H1 (cell line): ENCODE measurements at regions not wholly inside any gene's neighbourhood (a gene's known extent, or its start where the extent isn't known, plus 50 kb on each side); places are given as distances from the start of the nearest gene placed in this dataset.

Experiments used
- CTCF ChIA-PET: fragments of 300-600 bp; sonication (Branson Sonifier 250); formaldehyde crosslinking; loops from one replicate; lab custom pipeline; 2021; ENCODE audit not compliant: partially characterized antibody; lab: Charles Lee
- POLR2A ChIA-PET: fragments of 300-600 bp; sonication (Branson Sonifier 250); formaldehyde crosslinking; loops from one replicate; lab custom pipeline; 2021; ENCODE audit warnings: inconsistent platforms; ENCODE audit not compliant: partially characterized antibody; lab: Charles Lee
- DNase-seq, 2 experiments: peaks; one replicate each; pipeline versions ENCODE4 v3.0.0 to v3.0.0-alpha.2; 2010 to 2022; ENCODE audit warnings: low spot score in 2 of 2, low read depth in 1 of 2, mixed read lengths in 1 of 2
- FAIRE-seq: peaks from 2 replicates; lab custom pipeline; 2011; peaks lifted over from hg19 to GRCh38; lab: Jason Lieb, UNC
- H2AFZ ChIP-seq: 2 replicates; pipeline ENCODE4 v1.8.1; 2012; ENCODE audit warnings: low read length, inconsistent platforms
- H2AK5ac ChIP-seq: 2 replicates; pipeline ENCODE4 v1.6.1; 2013; ENCODE audit warnings: low read depth, low read length
- H2BK120ac ChIP-seq: replicated peaks from 2 replicates; pipeline ENCODE3; 2013; ENCODE audit warnings: low read depth, low read length, inconsistent platforms
- H2BK12ac ChIP-seq: 2 replicates; pipeline ENCODE4 v1.6.1; 2013; ENCODE audit warnings: low read depth, low read length
- H2BK15ac ChIP-seq: 2 replicates; pipeline ENCODE4 v1.6.1; 2013; ENCODE audit warnings: low read length
- H2BK20ac ChIP-seq: 2 replicates; pipeline ENCODE4 v1.6.1; 2013; ENCODE audit warnings: low read length
- H2BK5ac ChIP-seq: 2 replicates; pipeline ENCODE4 v1.6.1; 2013; ENCODE audit warnings: low read depth, low read length
- H3K14ac ChIP-seq: 2 replicates; pipeline ENCODE4 v1.6.1; 2013; ENCODE audit warnings: inconsistent platforms; ENCODE audit not compliant: insufficient read length
- H3K18ac ChIP-seq: 2 replicates; pipeline ENCODE4 v1.6.1; 2013; ENCODE audit warnings: low read length; ENCODE audit errors: extremely low read depth
- H3K23ac ChIP-seq: 2 replicates; pipeline ENCODE4 v1.6.1; 2013; ENCODE audit warnings: inconsistent platforms; ENCODE audit not compliant: insufficient read length
- H3K23me2 ChIP-seq: 2 replicates; pipeline ENCODE4 v1.6.1; 2013; ENCODE audit warnings: low read depth, low read length
- H3K27ac ChIP-seq: 2 replicates; pipeline ENCODE4 v1.6.1; 2011; ENCODE audit warnings: low read depth, low read length, inconsistent platforms
- H3K27me3 ChIP-seq, 4 experiments: replicated peaks in 1 of 4; 1 replicate in 1 of 4; 2 replicates in 3 of 4; pipeline versions ENCODE4 v1.6.1 to v1.8.1; 2011 to 2013; ENCODE audit warnings: low read length in 3 of 4, mild to moderate bottlenecking in 3 of 4, inconsistent platforms in 2 of 4, mixed read lengths in 2 of 4, moderate library complexity in 1 of 4; ENCODE audit not compliant: control insufficient read depth in 3 of 4, insufficient read depth in 3 of 4; ENCODE audit errors: extremely low read depth in 1 of 4
- H3K36me3 ChIP-seq, 4 experiments: 2 replicates each; pipeline versions ENCODE4 v1.6.1 to v1.8.1; 2011 to 2013; ENCODE audit warnings: mild to moderate bottlenecking in 4 of 4, low read length in 3 of 4, moderate library complexity in 2 of 4, control low read depth in 1 of 4, inconsistent platforms in 1 of 4; ENCODE audit not compliant: insufficient read depth in 4 of 4, control insufficient read depth in 2 of 4
- H3K4ac ChIP-seq: replicated peaks from 2 replicates; pipeline ENCODE3; 2013; ENCODE audit warnings: low read length, low read depth, mixed read lengths, inconsistent platforms; ENCODE audit not compliant: insufficient read length
- H3K4me1 ChIP-seq, 4 experiments: replicated peaks in 1 of 4; 1 replicate in 1 of 4; 2 replicates in 3 of 4; pipeline versions ENCODE4 v1.6.1 to v1.8.1; 2011 to 2013; ENCODE audit warnings: low read length in 3 of 4, inconsistent platforms in 2 of 4, mixed read lengths in 1 of 4; ENCODE audit not compliant: insufficient read depth in 4 of 4, control insufficient read depth in 3 of 4
- H3K4me2 ChIP-seq, 2 experiments: 2 replicates each; pipeline versions ENCODE4 v1.6.1 to v1.8.1; 2011 to 2013; ENCODE audit warnings: low read depth in 2 of 2, low read length in 2 of 2, control low read depth in 1 of 2, inconsistent platforms in 1 of 2, mild to moderate bottlenecking in 1 of 2; ENCODE audit not compliant: insufficient read depth in 1 of 2
- H3K4me3 ChIP-seq, 4 experiments: fragments of 200-600, 300-600 bp in 1 of 4; sonication (generic), shearing (Covaris generic), sonication (Bioruptor Twin) in 1 of 4; 2 replicates each; pipeline versions ENCODE4 v1.5.1 to v1.8.1; 2011 to 2016; ENCODE audit warnings: low read length in 4 of 4, low read depth in 3 of 4, control low read depth in 2 of 4, inconsistent platforms in 2 of 4, mild to moderate bottlenecking in 2 of 4, mixed read lengths in 1 of 4, moderate library complexity in 1 of 4; ENCODE audit not compliant: insufficient read depth in 2 of 4; ENCODE audit errors: extremely low read depth in 1 of 4
- H3K56ac ChIP-seq: replicated peaks from 2 replicates; pipeline ENCODE3; 2013; ENCODE audit warnings: low read depth, mild to moderate bottlenecking, mixed read lengths, low read length, inconsistent platforms; ENCODE audit not compliant: insufficient read length
- H3K79me1 ChIP-seq: 2 replicates; pipeline ENCODE4 v1.6.1; 2013; ENCODE audit warnings: low read depth, low read length, control low read depth
- H3K79me2 ChIP-seq, 2 experiments: 2 replicates each; pipeline versions ENCODE4 v1.6.1 to v1.8.1; 2012 to 2013; ENCODE audit warnings: low read length in 2 of 2, mild to moderate bottlenecking in 2 of 2, inconsistent platforms in 1 of 2; ENCODE audit not compliant: insufficient read depth in 2 of 2, control insufficient read depth in 1 of 2
- H3K9ac ChIP-seq, 4 experiments: replicated peaks in 1 of 4; 1 replicate in 1 of 4; 2 replicates in 3 of 4; pipeline versions ENCODE4 v1.6.1 to v1.8.1; 2011 to 2013; ENCODE audit warnings: low read depth in 3 of 4, low read length in 3 of 4, control low read depth in 2 of 4, mild to moderate bottlenecking in 2 of 4, moderate library complexity in 2 of 4, inconsistent platforms in 1 of 4; ENCODE audit errors: extremely low read depth in 1 of 4
- H3K9me3 ChIP-seq, 2 experiments: 2 replicates each; pipeline versions ENCODE4 v1.6.1 to v1.8.1; 2012 to 2013; ENCODE audit warnings: mild to moderate bottlenecking in 2 of 2, moderate library complexity in 2 of 2, control low read depth in 1 of 2, inconsistent platforms in 1 of 2, low read depth in 1 of 2, low read length in 1 of 2, mixed read lengths in 1 of 2; ENCODE audit not compliant: insufficient read depth in 2 of 2
- H4K20me1 ChIP-seq, 2 experiments: replicated peaks in 1 of 2; 2 replicates each; pipeline versions ENCODE3 to v1.8.1; 2011 to 2013; ENCODE audit warnings: inconsistent platforms in 2 of 2, low read length in 2 of 2, mild to moderate bottlenecking in 1 of 2; ENCODE audit not compliant: insufficient read depth in 2 of 2, control insufficient read depth in 1 of 2
- H4K5ac ChIP-seq: 2 replicates; pipeline ENCODE4 v1.6.1; 2013; ENCODE audit warnings: low read length, low read depth, mixed read lengths, inconsistent platforms; ENCODE audit not compliant: insufficient read length
- H4K8ac ChIP-seq: 2 replicates; pipeline ENCODE4 v1.8.0; 2013; ENCODE audit warnings: mild to moderate bottlenecking, moderate library complexity, low read length, inconsistent platforms; ENCODE audit not compliant: insufficient read depth; ENCODE audit errors: extremely low read depth
- H4K91ac ChIP-seq: replicated peaks from 2 replicates; pipeline ENCODE3; 2013; ENCODE audit warnings: low read length, mixed read lengths, inconsistent platforms; ENCODE audit not compliant: insufficient read length
- ATF2 ChIP-seq: IDR thresholded peaks from 2 replicates; pipeline ENCODE4 v1.6.1; 2012; ENCODE audit warnings: low read length, inconsistent platforms
- BRCA1 ChIP-seq: IDR thresholded peaks from 2 replicates; pipeline ENCODE4 v1.6.1; 2012; ENCODE audit warnings: low read depth, low read length, improper control_type of control experiment
- CBX5 ChIP-seq: fragments of 300-800, 300-1000 bp; sonication (generic); IDR thresholded peaks from 2 replicates; pipeline ENCODE4 v1.7.1; 2016; ENCODE audit warnings: antibody characterized with exemption, low read length, low read depth
- CHD2 ChIP-seq: IDR thresholded peaks from 2 replicates; pipeline ENCODE4 v1.6.1; 2012; ENCODE audit warnings: low read length, improper control_type of control experiment
- CTBP2 ChIP-seq: IDR thresholded peaks from 2 replicates; pipeline ENCODE4 v1.7.0; 2011; ENCODE audit warnings: borderline replicate concordance, mild to moderate bottlenecking, moderate library complexity, mixed read lengths, low read length; ENCODE audit not compliant: insufficient read depth, insufficient read length
- HDAC2 ChIP-seq, 2 experiments: fragments of 300-600 bp in 1 of 2; sonication (generic) in 1 of 2; IDR thresholded peaks; 2 replicates each; pipeline ENCODE4 v1.6.1; 2011 to 2012; ENCODE audit warnings: low read depth in 2 of 2, low read length in 2 of 2, mild to moderate bottlenecking in 2 of 2, moderate library complexity in 2 of 2, borderline replicate concordance in 1 of 2, inconsistent platforms in 1 of 2
- NANOG ChIP-seq: IDR thresholded peaks from 2 replicates; pipeline ENCODE4 v1.6.1; 2011; ENCODE audit warnings: low read length, low read depth, mild to moderate bottlenecking, inconsistent platforms; ENCODE audit not compliant: insufficient read depth, poor library complexity, severe bottlenecking
- PHF8 ChIP-seq: fragments of 200-600 bp; sonication (generic); conservative IDR thresholded peaks from 2 replicates; pipeline ENCODE4 v1.7.1; 2012; ENCODE audit warnings: low read depth, mild to moderate bottlenecking, inconsistent platforms, low read length, moderate library complexity
- POLR2A ChIP-seq, 2 experiments: IDR thresholded peaks; 1 replicate in 1 of 2; 2 replicates in 1 of 2; pipeline ENCODE4 v1.6.1; 2011; ENCODE audit warnings: low read depth in 2 of 2, low read length in 2 of 2, mild to moderate bottlenecking in 2 of 2; ENCODE audit errors: control extremely low read depth in 1 of 2
- RBBP5 ChIP-seq: IDR thresholded peaks from 2 replicates; pipeline ENCODE4 v1.7.1; 2012; ENCODE audit warnings: low read depth, mild to moderate bottlenecking, inconsistent platforms, low read length, moderate library complexity, borderline replicate concordance
- SP2 ChIP-seq: IDR thresholded peaks from 2 replicates; pipeline ENCODE4 v1.6.1; 2012; ENCODE audit warnings: mild to moderate bottlenecking, low read length, inconsistent platforms
- YY1 ChIP-seq: IDR thresholded peaks from 2 replicates; pipeline ENCODE4 v1.6.1; 2011; ENCODE audit warnings: low read depth, mild to moderate bottlenecking, low read length
- WGBS, 2 experiments: shearing (Covaris generic) in 1 of 2; methylation state at CpG; one replicate each; pipeline versions ENCODE4 v1.1.6 to v1.1.7; 2013 to 2015; ENCODE audit warnings: low lambda C conversion rate in 2 of 2, mixed read lengths in 2 of 2, inconsistent platforms in 1 of 2, low coverage in 1 of 2, missing lambda C conversion rate in 1 of 2; ENCODE audit not compliant: insufficient replicate concordance in 2 of 2, insufficient coverage in 1 of 2, insufficient read length in 1 of 2; ENCODE audit errors: extremely low coverage in 1 of 2, missing lambda C conversion rate in 1 of 2; 5-methylcytosine and 5-hydroxymethylcytosine counted together

- Histone ChIP-seq H3K18ac (no peak overlapping the region), H4K91ac (no peak overlapping the region), H3K27me3 (no peaks in the 10 kb centered on the region; a peak in 1 of 7 replicates), H3K23me2 (no peaks in the 10 kb centered on the region; the same call in 1 of the 2 replicates), H3K56ac (no peak overlapping the region), H3K79me2 (no peaks in the 10 kb centered on the region; a peak in 1 of 4 replicates), H2BK15ac (no peak overlapping the region), H3K14ac (no peak overlapping the region), H2AFZ (no peak overlapping the region), H3K79me1 (no peaks in the 10 kb centered on the region), H2AK5ac (no peak overlapping the region), H4K20me1 (no peaks in the 10 kb centered on the region), H2BK20ac (no peak overlapping the region), H2BK5ac (no peak overlapping the region), H3K36me3 (no peaks in the 10 kb centered on the region), H3K4me3 (no peak overlapping the region), H3K9me3 (no peaks in the 10 kb centered on the region), H3K4ac (no peak overlapping the region), H3K4me2 (no peak overlapping the region), H2BK12ac (no peak overlapping the region), H3K27ac (no peak overlapping the region), H4K8ac (no peak overlapping the region), H4K5ac (no peak overlapping the region), H2BK120ac (no peak overlapping the region), H3K4me1 (no peaks in the 10 kb centered on the region), H3K23ac (no peak overlapping the region), H3K9ac (no peak overlapping the region)
- FAIRE-seq (no peak), DNase-seq (no peak)
- TF ChIP-seq CTBP2, result no peak
- TF ChIP-seq ATF2, result no peak
- TF ChIP-seq HDAC2 (IDR thresholded peaks at IDR 0.05; ENCODE audit: borderline replicate concordance in 1 of 2, low read depth in 2 of 2, low read length in 2 of 2), result no peak
- no peak for TF ChIP-seq NANOG
- no peak for TF ChIP-seq YY1
- no peak for TF ChIP-seq PHF8
- TF ChIP-seq RBBP5, result no peak
- no peak for TF ChIP-seq POLR2A (IDR thresholded peaks at IDR 0.05; ENCODE audit: control extremely low read depth in 1 of 2, low read depth in 2 of 2, low read length in 2 of 2)
- no peak for TF ChIP-seq SP2
- TF ChIP-seq CHD2, result no peak
- no peak for TF ChIP-seq BRCA1
- TF ChIP-seq CBX5, result no peak
- ChIA-PET CTCF (interaction anchor here (0.9 to 1.4 kb wide), 2 partner anchors 19 to 29 kb away, joined by 3 to 4 read pairs; no protein-coding TSS in a partner anchor), POLR2A (no interaction called here)
- WGBS, 2 experiments, result 80% methylated on average over 3 of the region's 3 CpGs; no CpG with 5 or more reads in 1 of the 2 experiments
Observed at GRCh38 chr1:34578306-34578705, 176.5 kb upstream of the GJB5 start.
